Vagina (tissue), 2 donors: ENCODE measurements at regions not wholly inside any gene's neighbourhood (a gene's known extent, or its start where the extent isn't known, plus 50 kb on each side); places are given as distances from the start of the nearest gene placed in this dataset.

ENCODE experiments used
- DNase-seq, 2 donors: peaks; one replicate each; pipeline ENCODE4 v3.0.0-alpha.2; 2017; ENCODE audit errors: extremely low spot score in 2 of 2
- H3K27ac ChIP-seq: fragments of 200-600 bp; sonication (generic); one replicate; pipeline ENCODE4 v1.5.1; 2019
- H3K27me3 ChIP-seq: fragments of 200-600 bp; sonication (generic); one replicate; pipeline ENCODE4 v1.5.1; 2019
- H3K36me3 ChIP-seq, 2 donors: fragments of 200-600 bp; sonication (generic); one replicate each; pipeline ENCODE4 v1.5.1; 2017 to 2019
- H3K4me1 ChIP-seq: fragments of 200-600 bp; sonication (generic); one replicate; pipeline ENCODE4 v1.5.1; 2019
- H3K4me3 ChIP-seq, 2 donors: fragments of 200-600 bp; sonication (generic); 1 replicate in 1 of 2; 2 replicates in 1 of 2; pipeline ENCODE4 v1.5.1; 2016 to 2019
- H3K9me3 ChIP-seq: fragments of 200-600 bp; sonication (generic); one replicate; pipeline ENCODE4 v1.5.1; 2019
- POLR2A ChIP-seq, 2 donors: fragments of 450-650 bp; IDR thresholded peaks; one replicate each; pipeline ENCODE4 v1.6.1; 2017; ENCODE audit warnings: antibody characterized with exemption in 2 of 2, mild to moderate bottlenecking in 2 of 2, moderate library complexity in 2 of 2
- POLR2AphosphoS5 ChIP-seq, 2 donors: sonication (generic); formaldehyde crosslinking; IDR thresholded peaks; one replicate each; pipeline ENCODE4 v1.9.0; 2017; ENCODE audit warnings: antibody characterized with exemption in 2 of 2, mild to moderate bottlenecking in 2 of 2, low read depth in 1 of 2; ENCODE audit not compliant: insufficient read depth in 1 of 2
- intact Hi-C: fragments of 100-400 bp; cut with DNase I; formaldehyde crosslinking; loops from one replicate; pipeline ENCODE4 v1.15.1; 2023
- TF ChIP-seq, protein P1 (sequence below), 3 experiments: fragments of 450-650 bp in 2 of 3; fragments of 200-600 bp in 1 of 3; sonication (generic) in 1 of 3; IDR thresholded peaks; one replicate each; pipeline ENCODE4 v1.5.1; 2017 to 2019; ENCODE audit warnings: antibody characterized with exemption in 3 of 3, mild to moderate bottlenecking in 2 of 3, moderate library complexity in 2 of 3

DNA sequence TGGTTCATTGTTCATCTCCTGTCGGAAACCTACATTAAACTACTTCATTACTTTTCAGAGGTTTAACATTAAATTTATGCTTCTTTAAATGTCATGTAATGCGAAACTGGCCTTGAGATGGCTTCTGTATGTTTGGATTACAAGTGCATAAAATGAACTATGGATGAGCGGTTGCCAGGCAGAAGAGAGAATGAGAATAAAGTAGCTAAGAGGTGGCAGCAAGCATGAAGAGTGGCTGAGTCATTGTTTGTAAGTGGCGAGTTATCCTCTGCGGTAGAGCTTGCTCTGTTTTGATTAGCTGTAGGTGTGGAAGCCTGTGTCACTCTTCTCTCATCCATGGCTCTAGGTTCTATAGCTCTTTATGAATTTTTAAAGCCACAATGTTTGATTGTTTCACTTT, 1139.6 kb upstream of the PCDH9 start:
- Histone ChIP-seq H3K27ac (no peak overlapping the region), H3K4me1 (no peaks in the 10 kb centered on the region), H3K4me3 (no peak overlapping the region), H3K27me3 (no peaks in the 10 kb centered on the region), H3K36me3 (no peaks in the 10 kb centered on the region), H3K9me3 (no peaks in the 10 kb centered on the region)
- intact Hi-C loops: loop anchor here (5.0 kb wide), 1 partner anchor 1903 kb away; no protein-coding TSS in a partner anchor
- TF ChIP-seq POLR2A (IDR thresholded peaks at IDR 0.05): no peak
- TF ChIP-seq, protein P1, sequence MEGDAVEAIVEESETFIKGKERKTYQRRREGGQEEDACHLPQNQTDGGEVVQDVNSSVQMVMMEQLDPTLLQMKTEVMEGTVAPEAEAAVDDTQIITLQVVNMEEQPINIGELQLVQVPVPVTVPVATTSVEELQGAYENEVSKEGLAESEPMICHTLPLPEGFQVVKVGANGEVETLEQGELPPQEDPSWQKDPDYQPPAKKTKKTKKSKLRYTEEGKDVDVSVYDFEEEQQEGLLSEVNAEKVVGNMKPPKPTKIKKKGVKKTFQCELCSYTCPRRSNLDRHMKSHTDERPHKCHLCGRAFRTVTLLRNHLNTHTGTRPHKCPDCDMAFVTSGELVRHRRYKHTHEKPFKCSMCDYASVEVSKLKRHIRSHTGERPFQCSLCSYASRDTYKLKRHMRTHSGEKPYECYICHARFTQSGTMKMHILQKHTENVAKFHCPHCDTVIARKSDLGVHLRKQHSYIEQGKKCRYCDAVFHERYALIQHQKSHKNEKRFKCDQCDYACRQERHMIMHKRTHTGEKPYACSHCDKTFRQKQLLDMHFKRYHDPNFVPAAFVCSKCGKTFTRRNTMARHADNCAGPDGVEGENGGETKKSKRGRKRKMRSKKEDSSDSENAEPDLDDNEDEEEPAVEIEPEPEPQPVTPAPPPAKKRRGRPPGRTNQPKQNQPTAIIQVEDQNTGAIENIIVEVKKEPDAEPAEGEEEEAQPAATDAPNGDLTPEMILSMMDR (IDR thresholded peaks at IDR 0.05): no peak
- TF ChIP-seq POLR2AphosphoS5 (IDR thresholded peaks at IDR 0.05; ENCODE audit: insufficient read depth in 1 of 2, low read depth in 1 of 2): no peak
- DNase-seq: no peak

DNA sequence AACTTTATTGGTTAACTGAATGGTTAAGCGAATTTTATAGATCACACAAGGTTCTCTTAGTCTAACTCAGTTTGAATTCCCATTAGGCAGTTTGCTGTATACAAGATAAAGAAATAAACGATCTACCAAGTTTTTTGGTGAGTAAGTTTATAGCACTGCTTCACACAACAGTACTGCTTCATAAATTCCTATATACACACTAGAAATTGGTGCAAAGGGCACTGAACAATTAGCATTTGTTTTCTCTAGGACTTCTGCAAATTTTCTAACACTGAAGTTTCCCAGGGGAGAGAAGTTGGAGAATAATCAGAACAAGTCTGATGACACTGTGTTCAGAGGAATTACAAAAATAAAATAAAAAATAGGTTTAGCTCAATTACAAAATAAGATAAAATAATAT, 1138.8 kb upstream of the PCDH9 start:
- Histone ChIP-seq H3K4me1 (no peaks in the 10 kb centered on the region), H3K36me3 (no peaks in the 10 kb centered on the region), H3K27ac (no peak overlapping the region), H3K4me3 (no peak overlapping the region), H3K27me3 (no peaks in the 10 kb centered on the region), H3K9me3 (no peaks in the 10 kb centered on the region)
- TF ChIP-seq POLR2A (IDR thresholded peaks at IDR 0.05) (no peak), POLR2AphosphoS5 (IDR thresholded peaks at IDR 0.05; ENCODE audit: insufficient read depth in 1 of 2, low read depth in 1 of 2) (no peak)
- TF ChIP-seq, protein P1 (IDR thresholded peaks at IDR 0.05): no peak
- DNase-seq: no peak
- intact Hi-C loops: no loop called here

DNA sequence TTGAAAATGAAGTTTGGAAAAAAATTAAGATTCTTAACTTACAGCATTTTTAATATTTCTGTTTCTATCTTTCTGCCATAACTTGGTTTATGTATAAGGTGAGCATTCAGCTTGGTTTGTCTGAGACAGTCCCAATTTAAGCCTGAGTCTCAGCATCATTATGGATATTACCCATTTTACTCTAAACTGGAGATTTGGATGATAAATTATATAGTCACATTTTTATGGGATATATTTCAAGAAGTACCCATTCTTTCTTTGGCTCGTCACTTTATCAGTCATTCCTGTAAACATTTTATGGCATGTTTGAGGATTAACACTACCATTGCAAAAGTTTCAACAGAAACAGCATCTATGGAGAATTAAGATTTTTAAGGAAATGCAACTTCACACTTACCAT, 1129.0 kb upstream of the PCDH9 start:
- H3K36me3 ChIP-seq: no peaks in the 10 kb centered on the region

DNA sequence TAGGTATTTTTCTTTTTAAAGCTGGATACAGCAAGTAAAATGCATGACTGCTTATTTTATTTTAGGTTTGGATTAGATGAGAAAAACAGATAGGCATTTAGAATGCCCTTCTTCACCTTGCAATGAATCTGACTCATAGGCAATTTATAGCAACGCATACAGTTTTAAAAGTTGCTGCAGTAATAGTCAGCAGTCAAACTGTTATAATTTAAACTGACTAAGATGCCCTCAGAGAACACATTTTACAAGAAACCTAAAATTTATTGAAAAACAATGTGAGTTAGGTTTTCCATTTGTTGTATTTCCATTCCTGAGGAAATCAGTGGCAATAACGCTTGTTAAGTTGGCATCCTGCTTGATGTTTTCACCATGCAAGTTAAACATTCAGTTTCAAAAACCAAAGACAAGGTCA, 1128.2 kb upstream of the PCDH9 start:
- Histone ChIP-seq H3K9me3 (no peaks in the 10 kb centered on the region), H3K36me3 (no peaks in the 10 kb centered on the region), H3K4me3 (no peak overlapping the region), H3K27me3 (no peaks in the 10 kb centered on the region), H3K27ac (no peak overlapping the region), H3K4me1 (no peaks in the 10 kb centered on the region)
- intact Hi-C loops: no loop called here
- DNase-seq: no peak
- TF ChIP-seq POLR2AphosphoS5 (IDR thresholded peaks at IDR 0.05; ENCODE audit: insufficient read depth in 1 of 2, low read depth in 1 of 2) (no peak), POLR2A (IDR thresholded peaks at IDR 0.05) (no peak)
- TF ChIP-seq, protein P1 (IDR thresholded peaks at IDR 0.05): no peak

More for the DNA sequence above, 1129.0 kb upstream of the PCDH9 start:
- H3K9me3 ChIP-seq: no peaks in the 10 kb centered on the region
- no peak overlapping the region for H3K4me3 ChIP-seq
- no peak for DNase-seq
- intact Hi-C loops: no loop called here
- H3K4me1 ChIP-seq: no peaks in the 10 kb centered on the region
- H3K27ac ChIP-seq: no peak overlapping the region
- no peak for TF ChIP-seq POLR2AphosphoS5 (IDR thresholded peaks at IDR 0.05; ENCODE audit: insufficient read depth in 1 of 2, low read depth in 1 of 2)
- TF ChIP-seq POLR2A (IDR thresholded peaks at IDR 0.05): no peak
- TF ChIP-seq, protein P1 (IDR thresholded peaks at IDR 0.05): no peak
- no peaks in the 10 kb centered on the region for H3K27me3 ChIP-seq

DNA sequence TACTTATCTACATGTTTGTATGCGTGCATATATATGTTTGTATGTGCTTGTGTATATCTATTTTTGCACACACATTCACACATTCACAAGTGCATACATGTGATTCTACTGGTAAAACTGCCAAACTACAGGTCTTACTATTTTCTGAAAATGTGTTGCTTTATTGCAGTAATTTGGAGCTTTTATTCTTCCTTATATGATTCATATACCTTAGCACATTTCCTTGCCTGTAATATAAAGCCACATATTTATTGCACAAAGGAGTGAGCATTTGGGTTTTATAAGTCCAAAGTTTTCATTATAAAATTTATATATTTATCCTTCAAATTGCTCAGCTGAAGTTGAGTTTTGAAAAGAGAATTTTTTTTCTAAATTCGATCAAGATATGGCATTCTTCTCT, 1120.4 kb upstream of the PCDH9 start:
- DNase-seq: no peak
- H3K9me3 ChIP-seq: no peaks in the 10 kb centered on the region
- TF ChIP-seq POLR2AphosphoS5 (IDR thresholded peaks at IDR 0.05; ENCODE audit: insufficient read depth in 1 of 2, low read depth in 1 of 2): no peak
- TF ChIP-seq POLR2A (IDR thresholded peaks at IDR 0.05): no peak
- TF ChIP-seq, protein P1 (IDR thresholded peaks at IDR 0.05): no peak
- no peak overlapping the region for H3K27ac ChIP-seq
- no peaks in the 10 kb centered on the region for H3K27me3 ChIP-seq
- no peaks in the 10 kb centered on the region for H3K4me1 ChIP-seq
- no peak overlapping the region for H3K4me3 ChIP-seq
- H3K36me3 ChIP-seq: no peaks in the 10 kb centered on the region
- intact Hi-C loops: no loop called here
